Uterus (tissue), 3 donors: ENCODE measurements at regions not wholly inside any gene's neighbourhood (a gene's known extent, or its start where the extent isn't known, plus 50 kb on each side); places are given as distances from the start of the nearest gene placed in this dataset.

Experiments
- DNase-seq, 2 donors: peaks; one replicate each; pipeline ENCODE4 v3.0.0-alpha.2; 2019 to 2020
- H3K27ac ChIP-seq, 2 donors: fragments of 200-600 bp; sonication (generic); 1 replicate in 1 of 2; 2 replicates in 1 of 2; pipeline ENCODE4 v1.5.1; 2016 to 2018
- H3K27me3 ChIP-seq, 2 donors: fragments of 200-600 bp; sonication (generic); one replicate each; pipeline ENCODE4 v1.5.1; 2018 to 2019; ENCODE audit warnings: control low read depth in 1 of 2
- H3K36me3 ChIP-seq, 2 donors: fragments of 200-600 bp; sonication (generic); one replicate each; pipeline ENCODE4 v1.5.1; 2019; ENCODE audit warnings: control low read depth in 1 of 2
- H3K4me1 ChIP-seq, 2 donors: fragments of 200-600 bp; sonication (generic); one replicate each; pipeline ENCODE4 v1.5.1; 2018 to 2019; ENCODE audit warnings: control low read depth in 1 of 2
- H3K4me3 ChIP-seq, 2 donors: fragments of 200-600 bp; sonication (generic); 1 replicate in 1 of 2; 2 replicates in 1 of 2; pipeline ENCODE4 v1.5.1; 2018 to 2019; ENCODE audit warnings: mild to moderate bottlenecking in 1 of 2
- H3K9me3 ChIP-seq, 2 donors: fragments of 200-600 bp; sonication (generic); one replicate each; pipeline ENCODE4 v1.5.1; 2019; ENCODE audit warnings: control low read depth in 1 of 2
- POLR2A ChIP-seq, 2 donors: fragments of 450-650 bp; IDR thresholded peaks; one replicate each; pipeline ENCODE4 v1.6.1; 2016; ENCODE audit warnings: antibody characterized with exemption in 2 of 2, mild to moderate bottlenecking in 1 of 2, moderate library complexity in 1 of 2
- intact Hi-C: fragments of 100-400 bp; cut with DNase I; formaldehyde crosslinking; loops from one replicate; pipeline ENCODE4 v1.15.1; 2023; ENCODE audit warnings: low total_unique reads
- TF ChIP-seq, protein P1 (sequence below), 4 experiments: fragments of 200-600 bp in 2 of 4; fragments of 450-650 bp in 2 of 4; sonication (generic) in 2 of 4; IDR thresholded peaks; one replicate each; pipeline ENCODE4 v1.5.1; 2016 to 2019; ENCODE audit warnings: antibody characterized with exemption in 4 of 4, mild to moderate bottlenecking in 2 of 4, moderate library complexity in 1 of 4
- donor health status: DM: yes; HTN: yes; CAD: no.

DNA sequence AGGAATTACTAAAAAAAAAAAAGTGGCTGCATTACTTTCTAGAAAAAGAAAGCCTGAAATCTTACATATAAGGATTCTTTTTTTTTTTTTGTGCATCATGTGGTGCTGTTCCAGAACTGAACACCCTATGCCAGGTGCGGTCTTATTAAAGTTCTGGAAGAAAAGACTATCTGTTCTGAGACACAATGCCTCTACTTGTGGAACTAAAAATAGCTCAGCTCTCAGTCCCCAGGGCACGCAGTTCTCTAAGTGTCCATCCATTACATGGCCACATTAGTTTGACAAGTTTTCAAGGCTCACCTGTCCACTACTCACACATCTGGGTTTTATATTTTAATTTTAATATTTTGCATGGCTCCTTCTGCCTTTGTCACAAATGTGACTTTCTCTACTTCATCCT is 126.6 kb upstream of the ADAMTS9 start:
- Histone ChIP-seq H3K4me3 (no peak overlapping the region), H3K4me1 (peaks cover 0 to 5% of the 10 kb centered on the region in 2 donors), H3K27ac (peak overlapping the region; percentile 24 to 50), H3K27me3 (no peaks in the 10 kb centered on the region), H3K36me3 (no peaks in the 10 kb centered on the region), H3K9me3 (no peaks in the 10 kb centered on the region)
- intact Hi-C loops: no loop called here
- TF ChIP-seq, protein P1, sequence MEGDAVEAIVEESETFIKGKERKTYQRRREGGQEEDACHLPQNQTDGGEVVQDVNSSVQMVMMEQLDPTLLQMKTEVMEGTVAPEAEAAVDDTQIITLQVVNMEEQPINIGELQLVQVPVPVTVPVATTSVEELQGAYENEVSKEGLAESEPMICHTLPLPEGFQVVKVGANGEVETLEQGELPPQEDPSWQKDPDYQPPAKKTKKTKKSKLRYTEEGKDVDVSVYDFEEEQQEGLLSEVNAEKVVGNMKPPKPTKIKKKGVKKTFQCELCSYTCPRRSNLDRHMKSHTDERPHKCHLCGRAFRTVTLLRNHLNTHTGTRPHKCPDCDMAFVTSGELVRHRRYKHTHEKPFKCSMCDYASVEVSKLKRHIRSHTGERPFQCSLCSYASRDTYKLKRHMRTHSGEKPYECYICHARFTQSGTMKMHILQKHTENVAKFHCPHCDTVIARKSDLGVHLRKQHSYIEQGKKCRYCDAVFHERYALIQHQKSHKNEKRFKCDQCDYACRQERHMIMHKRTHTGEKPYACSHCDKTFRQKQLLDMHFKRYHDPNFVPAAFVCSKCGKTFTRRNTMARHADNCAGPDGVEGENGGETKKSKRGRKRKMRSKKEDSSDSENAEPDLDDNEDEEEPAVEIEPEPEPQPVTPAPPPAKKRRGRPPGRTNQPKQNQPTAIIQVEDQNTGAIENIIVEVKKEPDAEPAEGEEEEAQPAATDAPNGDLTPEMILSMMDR (IDR thresholded peaks at IDR 0.05): no peak
- TF ChIP-seq POLR2A (IDR thresholded peaks at IDR 0.05): no peak
- DNase-seq: no peak

DNA sequence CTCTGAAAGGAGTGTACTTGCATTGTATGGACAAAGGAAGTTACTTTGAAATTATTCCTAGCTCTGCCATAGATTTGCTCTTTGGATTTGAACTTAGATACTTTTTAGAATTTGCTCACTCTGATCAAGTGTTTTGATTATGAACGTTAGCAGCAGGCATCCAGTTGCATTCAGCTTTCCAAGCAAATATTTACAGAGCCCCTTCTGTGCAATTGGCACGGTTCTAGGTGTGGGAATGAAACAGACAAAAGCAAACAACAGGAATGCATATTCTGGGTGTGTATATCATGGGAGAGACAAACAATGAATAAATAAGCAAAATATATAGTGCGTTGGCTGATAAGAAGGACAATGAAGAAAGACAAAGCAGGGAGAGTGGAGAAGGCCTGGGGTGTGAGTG is 125.5 kb upstream of the ADAMTS9 start:
- Histone ChIP-seq H3K4me3 (no peak overlapping the region), H3K4me1 (peaks cover 0 to 5% of the 10 kb centered on the region in 2 donors), H3K36me3 (no peaks in the 10 kb centered on the region), H3K27ac (no peak overlapping the region), H3K9me3 (no peaks in the 10 kb centered on the region), H3K27me3 (no peaks in the 10 kb centered on the region)
- DNase-seq: no peak
- intact Hi-C loops: no loop called here
- TF ChIP-seq, protein P1 (IDR thresholded peaks at IDR 0.05): no peak
- no peak for TF ChIP-seq POLR2A (IDR thresholded peaks at IDR 0.05)

DNA sequence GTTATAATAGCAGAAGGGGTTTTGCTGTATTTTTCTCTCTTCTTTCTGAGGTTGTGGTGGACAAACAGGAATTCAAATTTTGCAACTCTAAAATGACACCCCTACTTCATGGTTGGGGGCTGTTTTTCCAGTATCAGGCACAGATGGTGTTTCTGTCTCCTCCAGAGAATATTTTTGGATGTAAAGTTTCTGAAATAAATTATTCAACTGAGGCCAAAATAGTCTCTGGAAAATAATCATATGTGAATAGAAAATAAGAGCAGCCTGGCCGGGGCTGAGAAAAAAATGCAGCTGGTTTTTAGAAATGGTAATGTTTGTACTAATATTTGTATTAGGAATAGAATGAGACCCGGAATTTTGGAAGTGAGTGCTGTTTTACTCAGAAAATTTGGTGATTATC is 121.3 kb upstream of the ADAMTS9 start:
- DNase-seq: no peak
- intact Hi-C loops: no loop called here

DNA sequence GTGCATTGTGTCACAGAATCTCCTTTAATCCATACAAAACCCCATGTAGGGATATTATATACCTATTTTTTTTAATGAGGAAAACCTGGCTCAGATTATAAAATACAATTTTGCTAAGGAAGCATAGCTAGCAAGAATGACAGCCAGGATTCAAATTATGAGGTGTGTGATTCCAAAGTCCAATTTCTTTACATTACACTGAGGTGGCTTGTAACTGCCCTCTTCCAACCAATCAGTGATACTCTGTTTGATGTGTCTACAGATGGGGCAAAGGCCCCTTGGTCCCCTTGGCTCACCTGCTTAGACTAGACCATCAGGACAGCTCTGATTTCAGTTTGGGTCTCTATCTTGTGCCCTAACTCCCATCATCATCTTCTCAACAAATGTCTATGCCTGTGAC is 120.3 kb upstream of the ADAMTS9 start:
- no peaks in the 10 kb centered on the region for H3K4me1 ChIP-seq
- no peaks in the 10 kb centered on the region for H3K9me3 ChIP-seq
- no peak overlapping the region for H3K4me3 ChIP-seq
- TF ChIP-seq, protein P1 (IDR thresholded peaks at IDR 0.05): no peak
- TF ChIP-seq POLR2A (IDR thresholded peaks at IDR 0.05): no peak
- intact Hi-C loops: no loop called here
- no peaks in the 10 kb centered on the region for H3K27me3 ChIP-seq
- no peak for DNase-seq
- H3K36me3 ChIP-seq: no peaks in the 10 kb centered on the region
- H3K27ac ChIP-seq: no peak overlapping the region

More for the DNA sequence above, 121.3 kb upstream of the ADAMTS9 start:
- TF ChIP-seq, protein P1 (IDR thresholded peaks at IDR 0.05): no peak
- TF ChIP-seq POLR2A (IDR thresholded peaks at IDR 0.05): no peak
- Histone ChIP-seq H3K36me3 (no peaks in the 10 kb centered on the region), H3K9me3 (no peaks in the 10 kb centered on the region), H3K4me1 (no peaks in the 10 kb centered on the region), H3K4me3 (no peak overlapping the region), H3K27ac (no peak overlapping the region), H3K27me3 (no peaks in the 10 kb centered on the region)

DNA sequence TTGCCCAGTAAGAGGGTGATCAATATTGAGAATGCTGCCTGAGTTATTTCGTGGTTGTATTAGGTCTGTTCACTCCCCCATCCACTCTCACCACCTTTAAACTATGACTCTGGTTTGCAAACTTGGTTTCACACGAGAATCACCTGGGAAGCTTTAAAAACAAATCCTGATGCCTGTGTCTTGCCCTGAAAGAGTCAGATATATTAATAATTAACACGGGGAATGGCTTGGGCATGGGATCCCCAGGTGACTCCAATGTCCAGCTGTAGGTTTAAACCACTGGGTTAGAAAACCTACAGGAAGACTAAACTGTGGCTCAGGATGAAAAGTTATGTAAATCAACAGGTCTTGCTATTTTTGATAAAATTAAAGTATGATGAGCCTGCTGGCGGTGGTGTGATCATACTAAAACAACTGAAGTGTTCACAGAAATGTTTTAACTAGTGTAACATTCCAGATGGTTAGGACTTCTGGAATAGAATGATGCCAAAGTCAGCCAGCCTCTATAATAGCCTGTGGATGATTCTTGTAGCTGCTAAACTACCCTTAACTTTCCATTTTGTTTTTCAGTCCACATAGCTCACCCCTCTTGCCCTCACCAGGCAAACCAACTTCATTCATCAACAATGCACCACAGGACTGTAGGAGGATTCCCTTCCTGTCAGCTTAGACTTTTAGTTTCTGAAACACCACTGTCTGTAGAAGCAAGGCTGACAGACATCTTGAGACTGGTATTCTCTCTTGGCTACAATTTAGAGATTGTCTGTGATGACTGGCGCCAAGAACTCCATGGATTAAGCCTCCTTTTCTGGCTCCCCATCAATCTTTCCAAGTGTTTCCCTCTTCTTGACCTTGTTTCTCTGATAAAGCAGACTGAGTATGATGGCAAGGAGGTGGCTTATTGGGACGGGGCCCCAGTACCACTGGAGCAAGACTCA is 119.1 kb upstream of the ADAMTS9 start:
- H3K27ac ChIP-seq: no peak overlapping the region
- H3K36me3 ChIP-seq: no peaks in the 10 kb centered on the region
- H3K27me3 ChIP-seq: no peaks in the 10 kb centered on the region
- intact Hi-C loops: no loop called here
- no peaks in the 10 kb centered on the region for H3K9me3 ChIP-seq
- TF ChIP-seq, protein P1 (IDR thresholded peaks at IDR 0.05): no peak
- TF ChIP-seq POLR2A (IDR thresholded peaks at IDR 0.05): no peak
- DNase-seq: no peak
- H3K4me1 ChIP-seq: no peaks in the 10 kb centered on the region
- no peak overlapping the region for H3K4me3 ChIP-seq
